Loucy (cell line): ENCODE measurements at regions not wholly inside any gene's neighbourhood (a gene's known extent, or its start where the extent isn't known, plus 50 kb on each side); places are given as distances from the start of the nearest gene placed in this dataset.

Experiments
- H2AFZ ChIP-seq: fragments of 200-600 bp; sonication (generic); 2 replicates; pipeline ENCODE4 v1.6.0; 2016; ENCODE audit warnings: antibody characterized with exemption, mild to moderate bottlenecking, low read length, moderate library complexity
- H3F3A ChIP-seq: fragments of 200-600 bp; 2 replicates; pipeline ENCODE4 v1.6.0; 2016; ENCODE audit warnings: antibody characterized with exemption, low read depth, mild to moderate bottlenecking
- H3K27me3 ChIP-seq: fragments of 200-600 bp; sonication (generic); 2 replicates; pipeline ENCODE4 v1.6.1; 2014; ENCODE audit warnings: low read length, mild to moderate bottlenecking; ENCODE audit not compliant: insufficient read depth, poor library complexity, severe bottlenecking
- H3K36me3 ChIP-seq: fragments of 200-600 bp; sonication (generic); 2 replicates; pipeline ENCODE4 v1.6.1; 2016; ENCODE audit warnings: low read length; ENCODE audit not compliant: insufficient read depth
- H3K4me1 ChIP-seq: fragments of 200-600 bp; sonication (generic); 2 replicates; pipeline ENCODE4 v1.5.1; 2014; ENCODE audit warnings: low read length, mild to moderate bottlenecking; ENCODE audit not compliant: insufficient read depth, poor library complexity, severe bottlenecking
- H3K4me2 ChIP-seq: fragments of 200-600 bp; sonication (generic); 2 replicates; pipeline ENCODE4 v1.6.0; 2014; ENCODE audit warnings: antibody characterized with exemption, low read length, low read depth, mild to moderate bottlenecking; ENCODE audit not compliant: poor library complexity, severe bottlenecking
- H3K4me3 ChIP-seq: fragments of 200-600 bp; sonication (generic); 2 replicates; pipeline ENCODE4 v1.5.1; 2014; ENCODE audit warnings: low read length, mild to moderate bottlenecking, mixed read lengths; ENCODE audit not compliant: poor library complexity, severe bottlenecking
- H3K79me2 ChIP-seq: fragments of 200-600 bp; sonication (generic); 2 replicates; pipeline ENCODE4 v1.6.1; 2014; ENCODE audit warnings: low read length; ENCODE audit not compliant: insufficient read depth
- H3K9ac ChIP-seq: fragments of 200-600 bp; sonication (generic); 2 replicates; pipeline ENCODE4 v1.6.0; 2014; ENCODE audit warnings: mild to moderate bottlenecking, low read depth, low read length, moderate library complexity; ENCODE audit not compliant: poor library complexity, severe bottlenecking
- H3K9me2 ChIP-seq: fragments of 200-600 bp; sonication (generic); replicated peaks from 2 replicates; pipeline ENCODE4 v1.6.1; 2016; ENCODE audit warnings: low read depth, low read length, mixed read lengths
- H3K9me3 ChIP-seq: fragments of 200-600 bp; sonication (generic); 2 replicates; pipeline ENCODE4 v1.6.1; 2014; ENCODE audit warnings: mild to moderate bottlenecking, antibody characterized with exemption, low read length, low read depth; ENCODE audit not compliant: insufficient read depth
- H4K20me1 ChIP-seq: fragments of 200-600 bp; sonication (generic); 2 replicates; pipeline ENCODE4 v1.6.0; 2014; ENCODE audit warnings: antibody characterized with exemption, low read length, mild to moderate bottlenecking; ENCODE audit not compliant: insufficient read depth, poor library complexity, severe bottlenecking
- CTCF ChIP-seq: fragments of 200-600 bp; sonication (generic); conservative IDR thresholded peaks from 2 replicates; pipeline ENCODE4 v1.5.1; 2014; ENCODE audit warnings: mild to moderate bottlenecking, antibody characterized with exemption, low read length
- EZH2phosphoT487 ChIP-seq: fragments of 200-600 bp; IDR thresholded peaks from 2 replicates; pipeline ENCODE4 v1.6.1; 2018; ENCODE audit warnings: antibody characterized with exemption, mild to moderate bottlenecking, moderate library complexity, borderline replicate concordance

DNA sequence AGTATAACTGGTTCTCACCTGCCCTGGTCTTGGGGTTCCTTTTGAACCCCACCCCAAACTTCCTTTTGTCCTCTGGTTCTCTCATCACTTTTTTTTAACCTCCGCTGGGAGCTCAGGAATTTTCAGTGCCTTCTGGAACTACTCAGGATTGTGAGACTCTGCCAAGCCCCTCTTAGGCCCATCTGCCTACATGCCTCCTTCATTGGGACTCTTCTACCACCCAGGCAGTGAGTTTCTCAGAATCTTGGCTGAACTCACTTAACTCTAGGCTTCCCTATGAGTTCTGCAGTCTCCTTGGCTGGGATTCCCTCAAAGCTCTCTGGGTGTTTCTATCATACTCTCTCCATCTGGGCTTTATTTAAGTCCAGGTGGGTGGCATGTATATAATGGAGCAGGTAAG lies 86.3 kb downstream of the MDH1 start:
- Histone ChIP-seq H3K4me1 (no peaks in the 10 kb centered on the region), H3K9ac (no peak overlapping the region), H3K9me2 (no peaks in the 10 kb centered on the region), H3K4me3 (no peak overlapping the region), H3K79me2 (no peaks in the 10 kb centered on the region), H3K27me3 (no peaks in the 10 kb centered on the region), H2AFZ (no peak overlapping the region), H3F3A (no peaks in the 10 kb centered on the region), H4K20me1 (no peaks in the 10 kb centered on the region), H3K36me3 (no peaks in the 10 kb centered on the region), H3K9me3 (no peaks in the 10 kb centered on the region), H3K4me2 (no peak overlapping the region)
- TF ChIP-seq CTCF (no peak), EZH2phosphoT487 (no peak)

- no peak overlapping the region for H3K4me2 ChIP-seq
- H3K79me2 ChIP-seq: no peaks in the 10 kb centered on the region
- no peaks in the 10 kb centered on the region for H3F3A ChIP-seq
- no peaks in the 10 kb centered on the region for H3K36me3 ChIP-seq
- H2AFZ ChIP-seq: no peak overlapping the region
- H3K9ac ChIP-seq: no peak overlapping the region
- H3K4me3 ChIP-seq: no peak overlapping the region
- no peaks in the 10 kb centered on the region for H4K20me1 ChIP-seq
- TF ChIP-seq CTCF (no peak), EZH2phosphoT487 (no peak)
- H3K27me3 ChIP-seq: no peaks in the 10 kb centered on the region
- H3K4me1 ChIP-seq: no peaks in the 10 kb centered on the region
- no peaks in the 10 kb centered on the region for H3K9me3 ChIP-seq
- no peaks in the 10 kb centered on the region for H3K9me2 ChIP-seq
Measured at GRCh38 chr2:63676135-63676534, 87.4 kb downstream of the MDH1 start.

DNA sequence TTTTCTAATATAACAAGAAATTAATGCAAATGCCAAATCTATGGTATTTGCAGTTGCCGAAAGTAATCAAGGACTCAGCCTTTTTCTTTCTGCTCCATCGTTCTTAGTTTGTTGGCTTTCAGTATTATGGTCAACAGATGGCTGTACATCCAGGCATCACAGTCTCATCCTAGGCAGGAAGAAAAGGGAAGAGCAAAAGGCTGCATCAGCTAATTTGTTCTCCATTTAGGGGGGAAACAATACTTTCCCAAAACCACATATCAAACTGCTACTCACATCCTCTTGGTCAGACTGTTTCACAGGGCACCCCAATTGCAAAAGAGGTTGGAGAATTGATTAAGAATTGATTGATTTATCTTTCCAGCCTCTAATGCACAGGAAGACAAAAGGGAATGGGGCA lies 89.3 kb downstream of the MDH1 start:
- Histone ChIP-seq H3K79me2 (no peaks in the 10 kb centered on the region), H3F3A (no peaks in the 10 kb centered on the region), H3K9me2 (no peaks in the 10 kb centered on the region), H3K4me1 (no peaks in the 10 kb centered on the region), H3K27me3 (no peaks in the 10 kb centered on the region), H3K4me2 (no peak overlapping the region), H4K20me1 (no peaks in the 10 kb centered on the region), H2AFZ (no peak overlapping the region), H3K36me3 (no peaks in the 10 kb centered on the region), H3K9ac (no peak overlapping the region), H3K4me3 (no peak overlapping the region), H3K9me3 (no peaks in the 10 kb centered on the region)
- TF ChIP-seq EZH2phosphoT487 (no peak), CTCF (no peak)
